H1 (cell line): ENCODE measurements at regions not wholly inside any gene's neighbourhood (a gene's known extent, or its start where the extent isn't known, plus 50 kb on each side); places are given as distances from the start of the nearest gene placed in this dataset.

Source experiments
- CTCF ChIA-PET: fragments of 300-600 bp; sonication (Branson Sonifier 250); formaldehyde crosslinking; loops from one replicate; lab custom pipeline; 2021; ENCODE audit not compliant: partially characterized antibody; lab: Charles Lee
- POLR2A ChIA-PET: fragments of 300-600 bp; sonication (Branson Sonifier 250); formaldehyde crosslinking; loops from one replicate; lab custom pipeline; 2021; ENCODE audit warnings: inconsistent platforms; ENCODE audit not compliant: partially characterized antibody; lab: Charles Lee
- DNase-seq, 2 experiments: peaks; one replicate each; pipeline versions ENCODE4 v3.0.0 to v3.0.0-alpha.2; 2010 to 2022; ENCODE audit warnings: low spot score in 2 of 2, low read depth in 1 of 2, mixed read lengths in 1 of 2
- FAIRE-seq: peaks from 2 replicates; lab custom pipeline; 2011; peaks lifted over from hg19 to GRCh38; lab: Jason Lieb, UNC
- H2AFZ ChIP-seq: 2 replicates; pipeline ENCODE4 v1.8.1; 2012; ENCODE audit warnings: low read length, inconsistent platforms
- H2AK5ac ChIP-seq: 2 replicates; pipeline ENCODE4 v1.6.1; 2013; ENCODE audit warnings: low read depth, low read length
- H2BK120ac ChIP-seq: replicated peaks from 2 replicates; pipeline ENCODE3; 2013; ENCODE audit warnings: low read depth, low read length, inconsistent platforms
- H2BK12ac ChIP-seq: 2 replicates; pipeline ENCODE4 v1.6.1; 2013; ENCODE audit warnings: low read depth, low read length
- H2BK15ac ChIP-seq: 2 replicates; pipeline ENCODE4 v1.6.1; 2013; ENCODE audit warnings: low read length
- H2BK20ac ChIP-seq: 2 replicates; pipeline ENCODE4 v1.6.1; 2013; ENCODE audit warnings: low read length
- H2BK5ac ChIP-seq: 2 replicates; pipeline ENCODE4 v1.6.1; 2013; ENCODE audit warnings: low read depth, low read length
- H3K14ac ChIP-seq: 2 replicates; pipeline ENCODE4 v1.6.1; 2013; ENCODE audit warnings: inconsistent platforms; ENCODE audit not compliant: insufficient read length
- H3K18ac ChIP-seq: 2 replicates; pipeline ENCODE4 v1.6.1; 2013; ENCODE audit warnings: low read length; ENCODE audit errors: extremely low read depth
- H3K23ac ChIP-seq: 2 replicates; pipeline ENCODE4 v1.6.1; 2013; ENCODE audit warnings: inconsistent platforms; ENCODE audit not compliant: insufficient read length
- H3K23me2 ChIP-seq: 2 replicates; pipeline ENCODE4 v1.6.1; 2013; ENCODE audit warnings: low read depth, low read length
- H3K27ac ChIP-seq: 2 replicates; pipeline ENCODE4 v1.6.1; 2011; ENCODE audit warnings: low read depth, low read length, inconsistent platforms
- H3K27me3 ChIP-seq, 4 experiments: replicated peaks in 1 of 4; 1 replicate in 1 of 4; 2 replicates in 3 of 4; pipeline versions ENCODE4 v1.6.1 to v1.8.1; 2011 to 2013; ENCODE audit warnings: low read length in 3 of 4, mild to moderate bottlenecking in 3 of 4, inconsistent platforms in 2 of 4, mixed read lengths in 2 of 4, moderate library complexity in 1 of 4; ENCODE audit not compliant: control insufficient read depth in 3 of 4, insufficient read depth in 3 of 4; ENCODE audit errors: extremely low read depth in 1 of 4
- H3K36me3 ChIP-seq, 4 experiments: 2 replicates each; pipeline versions ENCODE4 v1.6.1 to v1.8.1; 2011 to 2013; ENCODE audit warnings: mild to moderate bottlenecking in 4 of 4, low read length in 3 of 4, moderate library complexity in 2 of 4, control low read depth in 1 of 4, inconsistent platforms in 1 of 4; ENCODE audit not compliant: insufficient read depth in 4 of 4, control insufficient read depth in 2 of 4
- H3K4ac ChIP-seq: replicated peaks from 2 replicates; pipeline ENCODE3; 2013; ENCODE audit warnings: low read length, low read depth, mixed read lengths, inconsistent platforms; ENCODE audit not compliant: insufficient read length
- H3K4me1 ChIP-seq, 4 experiments: replicated peaks in 1 of 4; 1 replicate in 1 of 4; 2 replicates in 3 of 4; pipeline versions ENCODE4 v1.6.1 to v1.8.1; 2011 to 2013; ENCODE audit warnings: low read length in 3 of 4, inconsistent platforms in 2 of 4, mixed read lengths in 1 of 4; ENCODE audit not compliant: insufficient read depth in 4 of 4, control insufficient read depth in 3 of 4
- H3K4me2 ChIP-seq, 2 experiments: 2 replicates each; pipeline versions ENCODE4 v1.6.1 to v1.8.1; 2011 to 2013; ENCODE audit warnings: low read depth in 2 of 2, low read length in 2 of 2, control low read depth in 1 of 2, inconsistent platforms in 1 of 2, mild to moderate bottlenecking in 1 of 2; ENCODE audit not compliant: insufficient read depth in 1 of 2
- H3K4me3 ChIP-seq, 4 experiments: fragments of 200-600, 300-600 bp in 1 of 4; sonication (generic), shearing (Covaris generic), sonication (Bioruptor Twin) in 1 of 4; 2 replicates each; pipeline versions ENCODE4 v1.5.1 to v1.8.1; 2011 to 2016; ENCODE audit warnings: low read length in 4 of 4, low read depth in 3 of 4, control low read depth in 2 of 4, inconsistent platforms in 2 of 4, mild to moderate bottlenecking in 2 of 4, mixed read lengths in 1 of 4, moderate library complexity in 1 of 4; ENCODE audit not compliant: insufficient read depth in 2 of 4; ENCODE audit errors: extremely low read depth in 1 of 4
- H3K56ac ChIP-seq: replicated peaks from 2 replicates; pipeline ENCODE3; 2013; ENCODE audit warnings: low read depth, mild to moderate bottlenecking, mixed read lengths, low read length, inconsistent platforms; ENCODE audit not compliant: insufficient read length
- H3K79me1 ChIP-seq: 2 replicates; pipeline ENCODE4 v1.6.1; 2013; ENCODE audit warnings: low read depth, low read length, control low read depth
- H3K79me2 ChIP-seq, 2 experiments: 2 replicates each; pipeline versions ENCODE4 v1.6.1 to v1.8.1; 2012 to 2013; ENCODE audit warnings: low read length in 2 of 2, mild to moderate bottlenecking in 2 of 2, inconsistent platforms in 1 of 2; ENCODE audit not compliant: insufficient read depth in 2 of 2, control insufficient read depth in 1 of 2
- H3K9ac ChIP-seq, 4 experiments: replicated peaks in 1 of 4; 1 replicate in 1 of 4; 2 replicates in 3 of 4; pipeline versions ENCODE4 v1.6.1 to v1.8.1; 2011 to 2013; ENCODE audit warnings: low read depth in 3 of 4, low read length in 3 of 4, control low read depth in 2 of 4, mild to moderate bottlenecking in 2 of 4, moderate library complexity in 2 of 4, inconsistent platforms in 1 of 4; ENCODE audit errors: extremely low read depth in 1 of 4
- H3K9me3 ChIP-seq, 2 experiments: 2 replicates each; pipeline versions ENCODE4 v1.6.1 to v1.8.1; 2012 to 2013; ENCODE audit warnings: mild to moderate bottlenecking in 2 of 2, moderate library complexity in 2 of 2, control low read depth in 1 of 2, inconsistent platforms in 1 of 2, low read depth in 1 of 2, low read length in 1 of 2, mixed read lengths in 1 of 2; ENCODE audit not compliant: insufficient read depth in 2 of 2
- H4K20me1 ChIP-seq, 2 experiments: replicated peaks in 1 of 2; 2 replicates each; pipeline versions ENCODE3 to v1.8.1; 2011 to 2013; ENCODE audit warnings: inconsistent platforms in 2 of 2, low read length in 2 of 2, mild to moderate bottlenecking in 1 of 2; ENCODE audit not compliant: insufficient read depth in 2 of 2, control insufficient read depth in 1 of 2
- H4K5ac ChIP-seq: 2 replicates; pipeline ENCODE4 v1.6.1; 2013; ENCODE audit warnings: low read length, low read depth, mixed read lengths, inconsistent platforms; ENCODE audit not compliant: insufficient read length
- H4K8ac ChIP-seq: 2 replicates; pipeline ENCODE4 v1.8.0; 2013; ENCODE audit warnings: mild to moderate bottlenecking, moderate library complexity, low read length, inconsistent platforms; ENCODE audit not compliant: insufficient read depth; ENCODE audit errors: extremely low read depth
- H4K91ac ChIP-seq: replicated peaks from 2 replicates; pipeline ENCODE3; 2013; ENCODE audit warnings: low read length, mixed read lengths, inconsistent platforms; ENCODE audit not compliant: insufficient read length
- CTCF ChIP-seq, 3 experiments: IDR thresholded peaks; 1 replicate in 2 of 3; 2 replicates in 1 of 3; pipeline versions ENCODE4 v1.5.1 to v1.6.1; 2011; ENCODE audit warnings: low read length in 3 of 3, mild to moderate bottlenecking in 3 of 3, inconsistent platforms in 2 of 3, low read depth in 1 of 3, moderate library complexity in 1 of 3; ENCODE audit not compliant: insufficient read depth in 1 of 3; ENCODE audit errors: control extremely low read depth in 1 of 3
- EZH2 ChIP-seq: fragments of 200-600 bp; sonication (generic); IDR thresholded peaks from 2 replicates; pipeline ENCODE4 v1.7.1; 2012; ENCODE audit warnings: low read depth, mild to moderate bottlenecking, moderate library complexity, low read length, inconsistent platforms; ENCODE audit not compliant: severe bottlenecking
- POLR2A ChIP-seq, 2 experiments: IDR thresholded peaks; 1 replicate in 1 of 2; 2 replicates in 1 of 2; pipeline ENCODE4 v1.6.1; 2011; ENCODE audit warnings: low read depth in 2 of 2, low read length in 2 of 2, mild to moderate bottlenecking in 2 of 2; ENCODE audit errors: control extremely low read depth in 1 of 2
- SIRT6 ChIP-seq: IDR thresholded peaks from one replicate; pipeline ENCODE4 v1.7.1; 2012; ENCODE audit warnings: low read length, inconsistent platforms
- SP4 ChIP-seq: IDR thresholded peaks from 2 replicates; pipeline ENCODE4 v1.6.1; 2012; ENCODE audit warnings: low read length, inconsistent platforms
- WGBS, 2 experiments: shearing (Covaris generic) in 1 of 2; methylation state at CpG; one replicate each; pipeline versions ENCODE4 v1.1.6 to v1.1.7; 2013 to 2015; ENCODE audit warnings: low lambda C conversion rate in 2 of 2, mixed read lengths in 2 of 2, inconsistent platforms in 1 of 2, low coverage in 1 of 2, missing lambda C conversion rate in 1 of 2; ENCODE audit not compliant: insufficient replicate concordance in 2 of 2, insufficient coverage in 1 of 2, insufficient read length in 1 of 2; ENCODE audit errors: extremely low coverage in 1 of 2, missing lambda C conversion rate in 1 of 2; 5-methylcytosine and 5-hydroxymethylcytosine counted together

- H3K14ac ChIP-seq = no peak overlapping the region
- H4K8ac ChIP-seq = no peak overlapping the region
- H3K4me3 ChIP-seq = no peak overlapping the region
- no peak overlapping the region for H2AK5ac ChIP-seq
- H3K9me3 ChIP-seq = no peaks in the 10 kb centered on the region
- H3K23me2 ChIP-seq = no peaks in the 10 kb centered on the region; the same call in 1 of the 2 replicates
- DNase-seq (no peak), FAIRE-seq (no peak)
- H3K79me2 ChIP-seq = no peaks in the 10 kb centered on the region
- H3K4me1 ChIP-seq = no peaks in the 10 kb centered on the region
- no peaks in the 10 kb centered on the region for H3K36me3 ChIP-seq
- no peaks in the 10 kb centered on the region for H4K20me1 ChIP-seq
- H2BK12ac ChIP-seq = no peak overlapping the region
- ChIA-PET POLR2A (no interaction called here), CTCF (no interaction called here)
- no peak overlapping the region for H3K18ac ChIP-seq
- H4K91ac ChIP-seq = no peak overlapping the region
- H3K56ac ChIP-seq = no peak overlapping the region
- H2BK5ac ChIP-seq = no peak overlapping the region
- H2BK20ac ChIP-seq = no peak overlapping the region
- H3K79me1 ChIP-seq = no peaks in the 10 kb centered on the region
- no peak overlapping the region for H2BK120ac ChIP-seq
- H3K27me3 ChIP-seq = no peaks in the 10 kb centered on the region
- no peak overlapping the region for H3K23ac ChIP-seq
- H3K27ac ChIP-seq = no peak overlapping the region
- 81% methylated on average over 6 of the region's 6 CpGs; no CpG with 5 or more reads in 1 of the 2 experiments for WGBS, 2 experiments
- no peak overlapping the region for H3K4ac ChIP-seq
- H2BK15ac ChIP-seq = no peak overlapping the region
- H4K5ac ChIP-seq = no peak overlapping the region
- peak overlapping the region in 1 of 4 experiments; percentile 34; a peak in 1 of 7 replicates for H3K9ac ChIP-seq
- no peak overlapping the region for H2AFZ ChIP-seq
- no peak overlapping the region for H3K4me2 ChIP-seq
- TF ChIP-seq SP4 (no peak), SIRT6 (no peak), EZH2 (no peak), CTCF (IDR thresholded peaks at IDR 0.05; ENCODE audit: control extremely low read depth in 1 of 3, insufficient read depth in 1 of 3, low read depth in 1 of 3, low read length in 3 of 3) (no peak), POLR2A (IDR thresholded peaks at IDR 0.05; ENCODE audit: control extremely low read depth in 1 of 2, low read depth in 2 of 2, low read length in 2 of 2) (no peak)
Observed at GRCh38 chr10:91140995-91141549, 79.4 kb upstream of the PCGF5 start.
